Stimulated activated CD4-positive, alpha-beta T cell treated with anti-CD3 and anti-CD28 coated beads, Interleukin-1b, Interleukin-23, amount 100 ng/mL, for 4 hours (primary cell): ENCODE measurements at regions not wholly inside any gene's neighbourhood (a gene's known extent, or its start where the extent isn't known, plus 50 kb on each side); places are given as distances from the start of the nearest gene placed in this dataset.

ENCODE experiments used
- DNase-seq, 2 donors: peaks; one replicate each; pipeline ENCODE4 v3.0.0-alpha.2; 2020; ENCODE audit warnings: low read depth in 2 of 2

DNA sequence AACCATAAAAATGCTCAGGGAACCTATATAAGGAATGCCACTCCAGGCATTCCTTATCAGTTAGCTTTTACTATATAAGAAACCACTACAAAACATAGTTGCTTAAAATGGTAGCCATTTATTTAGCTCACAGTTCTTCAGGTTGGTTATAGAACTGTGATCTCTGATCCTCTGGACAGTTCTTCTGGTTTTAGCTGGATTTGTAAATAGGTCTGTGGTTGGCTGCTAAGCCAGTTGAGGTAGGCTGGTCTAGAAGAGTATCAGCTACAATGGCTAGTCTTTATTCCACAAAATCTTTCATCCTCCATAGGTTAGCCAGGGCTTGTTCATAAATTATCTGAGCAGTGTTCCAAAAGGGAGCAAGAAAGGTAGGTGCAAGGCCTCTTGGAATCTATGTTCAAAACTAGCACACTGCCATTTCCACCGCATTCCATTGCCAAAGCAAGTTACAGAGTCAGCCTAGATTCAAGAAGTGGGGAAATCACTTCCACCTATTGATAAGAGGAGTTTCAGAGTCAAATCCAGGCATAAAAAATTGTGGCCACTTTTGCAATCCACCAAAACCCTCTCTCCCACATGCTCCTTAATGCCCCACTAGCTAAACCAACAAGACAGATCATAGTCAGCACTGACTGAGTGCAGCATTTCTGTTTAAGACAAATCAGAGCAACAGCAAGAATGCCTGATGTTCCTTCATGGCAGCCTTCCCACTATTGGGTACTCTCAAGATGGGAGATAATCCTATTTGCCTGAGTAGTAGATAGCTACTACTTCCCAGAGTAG lies 146.4 kb downstream of the IRS1 start:
- no peak for DNase-seq

DNA sequence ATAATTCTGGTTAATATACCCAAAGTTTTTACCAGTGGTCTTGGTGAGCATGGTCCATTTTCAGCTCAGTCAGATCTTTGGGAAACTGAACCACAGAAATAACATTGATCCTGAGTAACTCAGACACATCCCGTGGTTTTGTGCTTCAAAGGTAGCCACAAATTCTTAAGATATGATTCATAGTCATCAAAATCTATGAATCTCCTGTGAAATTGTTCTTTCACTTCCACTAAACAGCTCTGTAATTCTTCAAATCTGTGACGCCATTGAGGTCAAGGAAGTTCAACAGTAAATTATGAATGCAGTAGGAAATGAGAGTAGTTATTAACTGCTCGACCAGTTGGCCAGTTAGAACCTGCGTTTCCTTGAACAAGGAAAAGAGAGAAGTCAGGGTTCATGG lies 147.3 kb downstream of the IRS1 start:
- DNase-seq, result no peak

DNA sequence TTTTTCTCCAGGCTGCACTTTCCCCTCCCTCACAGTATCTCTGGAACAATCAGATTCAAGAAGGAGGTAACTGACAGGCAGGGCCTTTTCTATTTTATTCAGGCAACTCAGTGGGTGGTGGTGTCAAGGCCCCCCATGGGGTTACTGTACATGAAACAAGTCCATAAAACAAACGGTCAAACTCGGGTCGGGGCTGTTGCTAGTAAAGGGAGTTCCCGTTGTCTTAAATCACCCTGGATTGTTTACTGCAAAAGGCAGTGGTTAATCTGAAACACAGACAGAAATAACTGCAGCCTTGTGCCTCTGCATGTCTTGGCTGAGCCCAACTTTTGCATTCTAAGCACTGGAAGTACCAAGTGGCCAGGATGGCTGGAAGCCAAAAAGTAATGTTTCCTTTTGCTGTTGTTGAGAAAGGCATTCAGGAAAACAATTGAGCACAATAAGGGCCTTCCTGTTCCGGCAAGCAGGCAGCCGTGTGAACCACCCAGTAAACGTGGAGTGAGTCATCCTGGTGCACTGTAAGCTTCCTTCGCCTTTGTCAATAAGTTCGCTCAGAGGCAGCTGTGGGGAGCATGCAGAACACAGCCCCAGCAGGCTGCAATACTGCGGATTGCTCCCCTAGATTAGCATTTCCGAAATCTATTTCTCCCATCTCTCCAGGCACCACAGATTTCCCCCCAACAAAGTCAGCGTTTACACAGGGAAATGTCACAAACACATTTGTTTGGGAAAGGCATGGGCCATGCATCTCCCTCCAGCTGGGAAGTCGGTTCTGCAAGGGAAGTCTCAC lies 149.6 kb downstream of the IRS1 start:
- peak in 1 of 2 donors; percentile 37 for DNase-seq

DNA sequence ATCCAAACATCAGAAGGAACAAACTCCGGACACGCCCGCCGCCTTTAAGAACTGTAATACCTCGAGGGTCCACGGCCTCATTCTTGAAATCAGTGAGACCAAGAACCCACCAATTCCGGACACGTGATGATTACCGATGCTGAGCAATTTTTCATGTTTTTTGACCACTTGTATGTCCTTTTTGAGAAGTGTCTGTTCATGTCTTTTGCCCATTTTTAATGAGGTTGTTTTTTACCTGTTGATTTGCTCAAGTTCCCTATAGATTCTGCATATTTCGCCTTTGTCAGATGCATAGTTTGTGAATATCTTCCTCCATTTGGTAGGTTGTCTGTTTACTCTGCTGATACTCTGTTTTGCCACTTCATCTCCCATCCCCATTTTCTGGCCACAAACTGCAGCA lies 150.4 kb downstream of the IRS1 start:
- DNase-seq, result no peak

DNA sequence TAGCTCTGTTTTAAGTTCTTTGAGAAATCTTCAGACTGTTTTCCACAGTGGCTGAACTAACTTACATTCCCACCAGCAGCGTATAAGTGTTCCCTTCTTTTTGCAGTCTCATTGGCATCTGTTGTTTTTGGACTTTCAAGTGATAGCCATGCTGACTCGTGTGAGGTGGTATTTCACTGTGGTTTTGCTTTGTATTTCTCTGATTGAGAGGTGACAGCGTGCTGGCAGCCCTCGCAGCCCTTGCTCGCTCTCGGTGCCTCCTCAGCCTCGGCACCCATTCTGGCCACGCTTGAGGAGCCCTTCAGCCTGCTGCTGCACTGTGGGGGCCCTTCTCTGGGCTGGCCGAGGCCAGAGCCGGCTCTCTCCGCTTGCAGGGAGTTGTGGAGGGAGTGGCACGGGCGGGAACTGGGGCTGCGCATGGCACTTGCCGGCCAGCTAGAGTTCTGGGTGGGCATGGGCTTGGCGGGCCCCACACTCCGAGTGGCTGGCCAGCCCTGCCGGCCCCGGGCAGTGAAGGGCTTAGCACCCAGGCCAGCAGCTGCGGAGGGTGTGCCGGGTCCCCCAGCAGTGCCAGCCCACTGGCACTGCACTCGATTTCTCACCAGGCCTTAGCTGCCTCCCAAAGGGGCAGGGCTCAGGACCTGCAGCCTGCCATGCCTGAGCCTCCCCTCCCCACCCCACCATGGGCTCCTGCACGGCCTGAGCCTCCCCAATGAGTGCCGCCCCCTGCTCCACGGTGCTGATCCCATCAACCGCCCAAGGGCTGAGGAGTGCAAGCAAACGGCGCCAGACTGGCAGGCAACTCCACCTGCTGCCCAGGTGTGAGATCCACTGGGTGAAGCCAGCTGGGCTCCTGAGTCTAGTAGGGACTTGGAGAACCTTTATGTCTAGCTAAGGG lies 151.8 kb downstream of the IRS1 start:
- no peak for DNase-seq

DNA sequence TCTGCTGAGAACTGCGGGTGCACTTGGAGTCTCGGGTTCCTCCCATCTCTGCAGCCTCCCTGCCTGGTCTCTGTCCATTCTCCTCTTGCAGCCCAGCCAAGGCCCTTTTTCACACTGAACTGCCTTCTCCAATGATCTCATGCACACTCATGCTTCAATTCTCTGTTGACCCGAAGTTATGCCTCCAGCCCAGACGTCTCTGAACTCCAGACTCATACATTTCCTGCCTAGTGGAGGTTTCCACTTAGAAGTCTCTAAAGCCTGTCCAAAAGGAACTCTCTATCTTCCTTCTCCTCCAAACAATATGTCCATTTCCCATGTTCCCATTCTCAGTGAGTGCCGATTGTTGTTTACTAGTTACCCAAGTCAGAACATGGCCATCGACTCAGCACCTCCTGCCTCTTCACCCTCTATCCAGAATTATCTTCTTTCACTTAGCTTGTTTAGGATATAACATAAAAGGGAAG lies 155.2 kb downstream of the IRS1 start:
- DNase-seq, result no peak

DNA sequence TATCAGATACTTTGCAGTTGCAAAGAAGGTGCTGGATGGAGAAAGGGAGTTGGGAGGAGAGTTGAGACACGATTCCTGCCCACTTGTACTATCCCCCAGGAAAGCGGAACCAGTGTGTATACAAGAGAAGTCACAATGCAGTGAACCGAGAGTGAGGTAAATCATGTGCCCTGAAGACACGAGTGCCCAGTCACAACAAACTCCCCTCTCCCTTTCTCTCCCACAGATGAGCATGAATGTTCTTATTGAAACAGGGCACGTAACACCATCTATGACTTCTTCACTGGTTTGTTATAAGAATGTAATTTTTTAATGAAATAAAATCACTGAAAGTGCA lies 155.7 kb downstream of the IRS1 start:
- no peak for DNase-seq

DNA sequence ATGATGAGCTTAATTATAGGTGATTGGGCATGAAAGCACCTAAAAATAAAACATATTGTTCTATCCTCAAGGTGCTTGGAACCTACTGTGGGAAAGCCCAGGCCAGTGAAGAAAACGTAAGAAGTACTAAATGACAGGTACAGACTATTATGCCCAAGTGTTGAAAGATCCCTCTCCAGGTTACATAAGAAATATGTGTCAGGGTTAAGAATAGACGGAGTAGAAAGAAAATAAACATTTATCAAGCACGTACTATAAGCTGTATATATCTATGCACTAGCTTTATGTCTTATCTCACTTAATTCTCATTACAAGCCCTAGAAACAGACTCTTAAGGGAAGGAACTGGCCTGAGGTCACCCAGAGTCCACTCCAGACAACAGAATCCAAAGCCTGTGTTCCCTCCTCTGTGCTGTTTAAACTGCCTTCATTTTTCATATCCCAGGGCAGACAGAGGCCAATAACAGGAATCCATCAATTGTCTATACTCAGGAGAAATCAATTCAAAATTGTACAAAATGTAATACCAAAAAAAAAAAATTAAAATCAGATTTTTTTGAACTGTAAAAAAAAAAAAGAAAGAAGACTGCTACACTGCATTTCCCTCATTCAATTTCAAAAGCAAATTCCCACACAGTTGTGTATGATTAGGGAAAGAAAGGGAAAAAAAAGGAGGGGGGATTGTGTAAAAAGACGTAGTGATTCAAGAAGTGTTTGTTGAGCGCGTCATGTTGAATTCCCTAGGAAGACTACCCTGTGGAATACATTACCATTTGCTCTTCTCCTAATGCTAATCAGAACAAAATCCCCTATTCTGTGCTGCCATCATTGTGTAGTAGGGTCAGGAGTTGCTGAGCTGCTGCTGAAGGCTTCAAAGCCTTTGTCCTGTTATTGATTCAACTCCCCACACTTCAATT lies 156.3 kb downstream of the IRS1 start:
- DNase-seq, result no peak

DNA sequence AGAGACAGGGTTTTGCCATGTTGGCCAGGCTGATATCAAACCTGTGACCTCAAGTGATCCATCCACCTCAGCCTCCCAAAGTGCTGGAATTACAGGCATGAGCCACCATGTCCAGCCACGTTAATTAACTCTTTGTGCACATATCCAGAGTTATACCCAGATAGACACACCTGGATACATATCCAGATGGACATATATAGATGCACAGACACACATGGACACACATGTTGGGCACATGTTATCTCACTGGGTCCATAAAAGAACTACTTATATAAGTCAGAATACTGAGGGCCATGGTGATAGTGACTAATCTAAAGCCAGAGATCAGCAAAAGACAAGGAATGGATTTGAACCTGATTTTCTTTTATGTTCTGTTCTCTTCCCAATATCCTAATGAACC lies 158.6 kb downstream of the IRS1 start:
- DNase-seq, result no peak

DNA sequence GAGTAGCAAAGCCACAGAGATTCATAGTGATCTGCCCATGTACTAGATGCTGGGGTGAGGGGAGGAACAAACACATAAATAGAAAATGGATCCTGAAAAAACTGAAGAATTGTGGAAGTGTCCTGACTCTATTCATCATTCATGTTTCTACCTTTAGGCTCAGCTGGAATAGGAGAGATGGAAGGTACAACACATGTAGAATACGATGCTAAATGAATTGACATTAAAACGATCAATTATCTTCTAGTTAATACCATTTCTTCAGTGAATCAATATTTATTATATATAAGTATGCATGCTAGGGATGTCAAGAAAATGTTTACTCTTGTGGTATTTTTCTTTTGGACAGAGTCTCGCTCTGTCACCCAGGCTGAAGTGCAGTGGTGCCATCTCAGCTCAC lies 159.1 kb downstream of the IRS1 start:
- no peak for DNase-seq

DNA sequence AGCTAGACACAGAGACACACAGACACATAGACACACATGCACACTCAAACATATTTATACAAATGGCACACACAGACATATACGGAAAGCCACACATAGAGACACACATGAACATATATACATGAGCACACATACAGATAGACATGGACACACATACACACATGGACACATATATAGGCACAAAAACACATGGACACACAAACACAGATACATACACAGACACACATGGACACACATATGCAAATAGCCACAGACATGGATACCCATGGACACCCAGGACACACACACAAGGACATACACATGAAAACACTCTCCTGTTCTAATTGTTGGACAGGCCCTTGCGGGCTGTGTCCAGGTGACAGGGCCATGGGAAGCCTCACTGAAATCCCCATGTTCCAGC lies 160.1 kb downstream of the IRS1 start:
- no peak for DNase-seq

DNA sequence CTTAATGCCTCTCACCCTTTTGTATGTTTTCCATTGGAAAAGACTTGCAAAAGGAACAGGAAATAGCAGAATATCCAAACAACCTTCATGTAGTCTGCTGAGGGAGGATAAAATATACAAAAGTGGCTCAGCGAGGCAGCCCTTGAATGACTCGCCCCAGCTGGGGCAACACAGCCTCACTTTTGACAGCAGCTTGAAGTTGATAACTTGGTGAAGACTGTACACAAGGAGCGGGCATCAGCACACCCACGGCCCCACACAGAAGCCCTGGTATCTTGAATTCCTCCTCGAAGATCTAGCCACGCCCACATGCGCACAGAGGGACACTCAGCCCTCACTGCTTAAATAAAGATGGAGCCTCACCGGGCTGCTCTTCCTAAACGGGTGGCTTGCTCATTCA lies 161.0 kb downstream of the IRS1 start:
- no peak for DNase-seq

DNA sequence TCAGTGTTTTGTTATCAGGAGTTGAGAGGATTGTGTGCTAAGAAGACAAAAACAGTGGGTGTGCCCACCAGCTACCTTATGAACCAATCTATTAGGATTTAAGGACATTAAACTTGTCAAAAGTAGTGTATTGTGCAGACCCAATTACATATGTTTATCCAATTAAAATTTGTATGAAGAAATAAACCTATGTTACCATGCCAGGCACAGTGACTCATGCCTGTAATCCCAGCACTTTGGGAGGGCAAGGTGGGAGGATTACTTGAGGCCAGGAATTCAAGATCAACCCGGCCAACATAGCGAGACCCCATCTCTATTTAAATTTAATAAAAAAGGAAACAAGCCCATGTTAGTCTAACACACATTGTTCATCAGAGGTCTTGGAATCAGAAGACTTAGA lies 162.2 kb downstream of the IRS1 start:
- DNase-seq, result no peak

DNA sequence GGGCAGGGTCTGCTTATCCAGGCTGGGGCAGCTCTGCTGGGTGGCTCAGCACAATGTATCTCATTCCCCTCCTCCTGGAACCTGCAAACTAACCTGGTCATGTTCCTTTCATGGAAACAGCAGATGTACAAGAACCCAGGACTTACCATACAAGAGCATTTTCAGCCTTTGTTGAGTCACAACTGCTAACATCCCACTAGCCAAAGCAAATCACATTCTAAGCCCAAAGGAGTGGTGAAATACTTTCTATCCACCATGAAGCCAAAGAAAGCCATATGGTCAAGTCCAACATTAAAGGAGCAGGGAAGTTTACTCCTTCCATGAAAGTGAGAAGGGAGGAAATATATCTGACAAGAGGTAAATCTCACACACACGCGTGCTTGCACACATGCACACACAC lies 163.0 kb downstream of the IRS1 start:
- DNase-seq, result no peak

DNA sequence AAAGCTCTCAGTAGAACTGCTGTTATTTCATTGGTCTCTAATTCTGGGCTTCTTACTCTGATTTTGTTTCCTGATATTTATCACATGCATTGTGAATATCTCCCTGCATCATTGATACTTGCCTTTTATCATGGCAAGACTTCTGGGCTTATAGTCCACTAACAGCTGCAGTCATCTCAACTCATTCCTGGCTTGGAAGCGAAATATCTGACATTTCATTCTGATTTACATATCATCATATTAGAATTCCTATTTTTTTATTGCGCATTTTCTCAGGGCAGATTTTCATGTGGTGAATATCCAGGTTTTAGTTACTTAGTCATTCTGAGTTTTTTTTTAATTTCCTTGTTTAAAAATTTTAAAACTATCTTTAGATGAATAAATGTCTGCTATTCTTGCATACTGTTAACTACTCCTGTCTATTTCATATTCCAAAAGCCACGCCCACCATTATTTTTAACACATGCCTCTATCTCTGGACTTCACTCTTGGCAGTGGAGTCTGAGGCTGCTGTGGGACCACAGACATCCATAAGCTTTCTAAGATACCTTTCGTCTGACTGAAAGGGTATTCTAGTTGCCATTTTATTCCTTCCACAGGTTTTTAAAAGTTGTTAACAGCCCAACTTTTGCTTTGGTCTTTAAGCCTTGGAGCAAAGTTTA lies 164.5 kb downstream of the IRS1 start:
- DNase-seq, result no peak

DNA sequence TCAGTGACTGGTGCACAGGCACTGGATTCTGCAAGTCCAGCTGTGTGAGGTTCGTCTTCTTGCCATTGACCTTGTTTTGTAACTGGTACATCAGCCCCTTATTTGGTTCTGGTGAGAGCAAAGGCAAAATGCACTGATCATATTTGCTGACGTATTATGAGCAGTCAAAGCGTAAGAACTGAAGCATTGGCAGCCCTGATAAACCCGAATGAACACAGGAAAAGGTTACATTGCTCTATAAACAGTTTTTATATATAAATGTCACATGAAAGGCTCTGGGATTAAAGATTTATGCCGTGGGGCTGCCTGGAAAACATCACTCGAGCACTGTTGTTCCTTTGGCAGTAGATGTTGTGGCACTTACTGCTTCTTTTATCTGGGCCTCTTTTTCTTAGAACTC lies 167.9 kb downstream of the IRS1 start:
- no peak for DNase-seq

DNA sequence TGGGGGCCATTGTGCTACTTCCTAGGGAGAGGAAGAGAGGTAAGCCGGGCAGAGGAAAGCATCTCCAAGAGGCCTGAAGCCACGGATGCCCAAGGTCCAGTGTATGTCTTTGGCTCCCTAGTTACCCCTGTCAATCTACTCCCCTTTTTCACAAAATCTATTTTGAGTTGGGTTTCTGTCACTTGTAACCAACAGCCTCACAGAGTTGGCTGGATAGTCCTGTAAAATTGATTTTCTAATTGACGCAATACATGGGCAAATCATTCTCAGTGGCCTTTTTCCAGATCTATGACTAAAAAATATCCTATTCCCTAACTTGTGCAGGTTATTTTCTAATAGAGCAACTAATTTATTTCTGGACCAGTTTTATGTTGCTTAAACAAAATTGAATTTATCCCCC lies 168.4 kb downstream of the IRS1 start:
- DNase-seq, result no peak

DNA sequence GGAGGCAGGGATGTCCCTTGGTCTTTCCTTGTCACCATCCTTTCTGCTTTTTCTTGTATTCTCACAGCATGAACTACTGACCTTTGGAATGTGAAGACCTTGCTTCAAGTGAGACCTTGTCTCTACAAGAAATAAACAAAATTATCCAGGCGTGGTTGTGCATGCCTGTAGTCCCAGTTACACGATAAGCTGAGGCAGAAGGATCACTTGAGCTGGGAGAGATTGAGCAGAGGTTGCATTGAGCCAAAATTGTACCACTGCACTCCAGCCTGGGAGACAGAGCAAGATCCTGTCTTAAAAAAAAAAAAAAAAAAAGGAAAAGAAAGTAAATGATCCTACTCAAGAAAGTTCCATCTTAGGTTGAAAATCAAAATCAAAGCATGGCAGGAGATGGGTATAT lies 173.7 kb downstream of the IRS1 start:
- DNase-seq, result no peak

DNA sequence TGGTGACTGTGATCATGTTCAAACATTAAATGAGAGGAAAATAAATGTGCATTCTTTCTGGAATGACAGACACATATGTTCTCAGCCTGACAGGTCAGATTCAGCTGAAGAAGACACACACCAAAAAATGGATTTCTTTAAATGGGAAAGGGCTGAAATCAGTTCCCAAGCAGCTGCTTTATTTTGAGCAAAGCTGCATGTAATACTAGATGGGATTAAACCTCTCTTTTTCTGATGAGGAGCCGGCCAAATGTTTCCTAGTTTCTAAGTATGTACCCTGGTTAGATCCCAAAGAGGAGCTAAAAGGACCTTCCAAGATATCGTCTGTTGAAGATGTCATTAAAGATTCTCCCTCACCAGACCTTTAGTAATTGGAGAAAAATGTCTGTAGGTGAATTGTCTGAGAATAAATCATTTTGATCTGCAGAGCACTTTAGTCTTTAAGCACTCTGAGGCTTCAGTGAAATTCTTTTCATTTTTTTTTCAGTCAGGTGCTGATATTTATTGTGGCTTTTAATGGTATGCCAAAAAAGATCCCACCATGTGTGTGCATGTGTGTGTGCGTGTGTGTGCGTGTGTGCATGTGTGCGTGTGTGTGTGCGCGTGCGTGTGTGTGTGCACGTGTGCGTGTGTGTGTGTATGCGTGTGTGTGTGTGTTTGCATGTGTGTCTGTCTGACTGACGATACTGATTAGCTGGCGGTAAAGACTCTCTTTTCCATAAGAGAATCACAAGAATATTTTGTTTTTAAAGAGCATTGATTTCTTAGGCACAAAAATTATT lies 175.8 kb downstream of the IRS1 start:
- DNase-seq, result no peak

DNA sequence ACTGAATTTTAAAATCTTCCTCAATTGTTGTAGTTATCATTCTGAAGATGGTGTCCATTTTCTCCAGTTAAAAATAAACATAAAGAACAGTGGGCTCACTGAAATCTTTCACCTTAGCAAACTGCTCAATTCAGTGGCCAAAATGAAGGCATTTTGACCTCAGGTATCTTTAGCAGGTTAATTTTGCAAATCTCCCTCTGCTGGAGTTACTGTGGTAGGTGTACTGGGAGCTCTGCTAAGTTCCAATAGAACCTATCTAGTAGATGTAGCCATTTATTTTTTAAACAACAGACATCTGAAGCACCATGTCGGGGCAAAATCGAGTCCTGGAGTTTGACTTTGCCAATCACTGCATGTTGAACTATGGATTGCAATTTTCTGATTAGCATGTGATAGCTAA lies 177.1 kb downstream of the IRS1 start:
- no peak for DNase-seq
